Memory B cell (primary cell): ENCODE measurements at regions not wholly inside any gene's neighbourhood (a gene's known extent, or its start where the extent isn't known, plus 50 kb on each side); places are given as distances from the start of the nearest gene placed in this dataset.

ENCODE experiments used
- ATAC-seq: fragments of 150-1000 bp; cut with Tn5 transposase; 2 replicates; pipeline ENCODE4 v1.10.0; 2021; ENCODE audit warnings: low read depth, mild to moderate bottlenecking, moderate library complexity
- DNase-seq, 2 donors: peaks; one replicate each; pipeline ENCODE4 v3.0.0; 2022; ENCODE audit warnings: low spot score in 2 of 2
- H3K27ac Mint-ChIP-seq: one replicate; pipeline ENCODE4 v1.8.0; 2022; ENCODE audit warnings: mild to moderate bottlenecking, moderate library complexity, mixed read lengths
- H3K27me3 Mint-ChIP-seq: one replicate; pipeline ENCODE4 v1.8.0; 2022; ENCODE audit warnings: mixed read lengths
- H3K36me3 Mint-ChIP-seq: one replicate; pipeline ENCODE4 v1.8.0; 2022; ENCODE audit warnings: mild to moderate bottlenecking, mixed read lengths
- H3K4me1 Mint-ChIP-seq: one replicate; pipeline ENCODE4 v1.8.0; 2022; ENCODE audit warnings: mixed read lengths
- H3K4me3 Mint-ChIP-seq: one replicate; pipeline ENCODE4 v1.8.0; 2022; ENCODE audit warnings: mild to moderate bottlenecking, moderate library complexity, mixed read lengths
- H3K9me3 Mint-ChIP-seq: one replicate; pipeline ENCODE4 v1.8.0; 2022; ENCODE audit warnings: mixed read lengths

DNA sequence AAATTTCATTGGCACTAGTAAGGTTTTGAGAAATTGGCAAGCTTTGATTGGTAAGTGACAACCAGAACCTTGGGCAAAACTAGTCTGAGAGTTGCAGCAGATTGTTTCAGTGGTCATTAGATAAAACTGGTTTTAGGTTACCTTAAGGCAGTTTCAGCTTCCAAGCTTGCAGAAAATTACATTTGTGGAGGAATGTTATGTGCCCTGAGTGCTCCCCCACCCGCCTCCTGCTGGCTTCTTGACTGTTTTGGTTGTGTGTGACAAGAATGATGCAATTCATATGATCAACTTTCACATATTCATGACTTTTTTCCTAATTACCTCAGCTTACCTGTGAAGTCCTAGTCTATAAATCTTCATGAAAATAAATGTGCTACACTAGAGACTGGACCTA is 599.5 kb upstream of the ZNF804A start:
- peaks cover 6% of the 10 kb centered on the region for H3K4me1 Mint-ChIP-seq
- H3K36me3 Mint-ChIP-seq: no peaks in the 10 kb centered on the region
- no peak overlapping the region for H3K27ac Mint-ChIP-seq
- H3K4me3 Mint-ChIP-seq: no peak overlapping the region
- H3K9me3 Mint-ChIP-seq: no peaks in the 10 kb centered on the region
- ATAC-seq (no peak), DNase-seq (no peak)
- H3K27me3 Mint-ChIP-seq: no peaks in the 10 kb centered on the region

DNA sequence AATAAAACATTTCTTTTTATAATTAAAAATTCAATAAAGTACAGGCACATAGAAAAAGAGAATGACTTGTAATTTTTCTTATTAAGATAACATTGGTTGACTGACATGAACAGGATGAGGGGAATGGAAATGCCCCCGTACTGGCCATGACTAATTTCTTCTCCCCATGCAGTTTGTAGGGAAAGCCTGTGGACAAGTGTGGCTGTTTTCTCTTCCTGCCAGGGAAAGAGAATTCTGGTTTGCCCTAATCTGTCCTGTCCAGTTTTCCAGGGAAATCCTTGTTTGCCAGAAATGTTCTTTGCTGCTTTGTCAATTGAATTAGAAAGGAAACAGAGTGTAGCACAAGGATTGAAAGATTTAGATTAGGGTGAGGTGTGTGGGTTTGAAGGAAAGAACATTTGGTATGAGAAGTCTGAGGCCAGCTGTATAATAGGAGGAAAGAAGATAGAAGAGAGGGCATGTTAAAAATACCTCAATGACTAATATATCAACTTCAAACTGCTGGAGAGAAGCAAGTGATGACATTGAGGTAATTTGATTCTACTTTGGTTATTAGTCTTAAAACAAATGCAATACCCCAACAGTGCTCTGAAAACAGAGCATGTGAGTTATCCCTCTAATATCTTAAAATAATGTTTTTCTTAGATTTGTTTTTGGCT is 593.9 kb upstream of the ZNF804A start:
- Mint-ChIP-seq H3K4me1 (no peaks in the 10 kb centered on the region), H3K9me3 (no peaks in the 10 kb centered on the region), H3K4me3 (no peak overlapping the region), H3K36me3 (no peaks in the 10 kb centered on the region), H3K27me3 (no peaks in the 10 kb centered on the region), H3K27ac (no peak overlapping the region)
- DNase-seq (no peak), ATAC-seq (no peak)

DNA sequence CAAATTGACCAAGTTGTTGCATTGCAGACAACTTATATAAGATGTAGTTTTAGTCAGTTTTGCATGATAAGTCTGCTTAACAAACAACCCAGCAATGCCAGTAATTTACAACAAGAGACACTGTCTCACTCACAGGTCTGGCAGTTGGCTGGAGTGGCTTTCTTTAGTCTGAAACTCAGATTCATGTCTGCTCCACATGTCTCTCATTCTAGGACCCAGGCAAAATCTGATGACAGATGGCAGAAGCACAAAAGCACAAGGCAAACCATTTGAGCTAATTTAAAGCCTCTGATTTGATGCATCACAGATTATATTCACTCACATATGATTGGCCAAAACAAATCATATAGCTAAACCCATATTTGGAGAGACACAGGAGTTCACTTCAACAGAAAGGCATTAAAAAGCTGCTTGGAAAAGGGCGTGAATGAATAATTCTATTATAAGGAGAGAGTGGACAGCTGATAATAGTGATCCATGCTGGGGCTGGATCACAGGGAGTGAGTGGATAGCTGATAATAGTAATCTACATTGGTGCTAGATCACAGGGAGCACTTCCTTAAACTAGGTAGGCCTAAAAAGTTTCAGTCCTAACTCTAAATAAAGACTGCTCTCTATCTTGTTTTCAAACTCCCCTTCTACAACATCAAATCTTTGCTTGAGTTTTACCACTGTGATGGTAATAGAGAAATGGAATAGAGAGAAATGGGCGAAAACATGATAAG is 593.2 kb upstream of the ZNF804A start:
- no peaks in the 10 kb centered on the region for H3K4me1 Mint-ChIP-seq
- DNase-seq: no peak
- H3K4me3 Mint-ChIP-seq: no peak overlapping the region

DNA sequence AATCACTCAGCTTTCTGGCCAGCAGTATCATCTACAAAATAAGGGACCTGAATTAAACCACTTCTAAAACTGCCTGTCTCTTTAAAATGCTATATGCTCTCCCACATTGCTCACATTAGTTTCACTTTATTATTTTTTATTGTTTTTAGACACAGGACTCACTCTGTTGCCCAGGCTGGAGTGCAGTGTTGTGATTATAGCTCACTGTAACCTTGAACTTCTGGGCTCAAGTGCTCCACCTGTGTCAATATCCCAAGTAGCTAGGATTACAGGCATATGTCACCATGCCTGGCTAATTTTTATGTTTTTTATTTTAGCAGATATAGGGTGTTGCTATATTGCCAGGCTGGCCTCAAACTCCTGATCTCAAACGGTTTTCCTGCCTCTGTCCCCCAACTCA is 591.3 kb upstream of the ZNF804A start:
- ATAC-seq (no peak), DNase-seq (no peak)
- H3K4me1 Mint-ChIP-seq: no peaks in the 10 kb centered on the region
- no peak overlapping the region for H3K27ac Mint-ChIP-seq
- no peak overlapping the region for H3K4me3 Mint-ChIP-seq
- no peaks in the 10 kb centered on the region for H3K36me3 Mint-ChIP-seq
- no peaks in the 10 kb centered on the region for H3K9me3 Mint-ChIP-seq
- H3K27me3 Mint-ChIP-seq: no peaks in the 10 kb centered on the region

More for the DNA sequence above, 593.2 kb upstream of the ZNF804A start:
- no peak for ATAC-seq
- no peaks in the 10 kb centered on the region for H3K9me3 Mint-ChIP-seq
- no peaks in the 10 kb centered on the region for H3K27me3 Mint-ChIP-seq
- H3K36me3 Mint-ChIP-seq: no peaks in the 10 kb centered on the region
- H3K27ac Mint-ChIP-seq: no peak overlapping the region

DNA sequence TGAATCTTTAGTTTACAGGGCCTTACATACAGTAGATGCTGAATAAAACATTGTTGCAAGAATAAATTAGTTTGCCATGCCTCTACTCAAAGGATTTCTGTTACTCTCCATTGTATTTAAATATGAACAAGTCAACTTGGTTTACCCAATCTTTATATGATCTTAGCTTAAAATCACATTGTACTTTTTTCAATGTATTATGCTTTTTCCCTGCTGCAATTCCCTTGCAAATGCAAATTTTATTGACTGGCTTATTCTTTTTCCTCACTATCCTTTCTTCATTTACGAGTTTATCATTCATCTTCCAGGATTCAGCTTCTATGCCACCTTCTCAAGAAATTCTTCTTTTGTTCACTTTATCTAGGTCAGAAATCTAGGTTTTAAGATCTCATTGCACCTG is 571.4 kb upstream of the ZNF804A start:
- ATAC-seq (no peak), DNase-seq (no peak)
- no peak overlapping the region for H3K27ac Mint-ChIP-seq
- H3K9me3 Mint-ChIP-seq: no peaks in the 10 kb centered on the region
- no peak overlapping the region for H3K4me3 Mint-ChIP-seq
- no peaks in the 10 kb centered on the region for H3K4me1 Mint-ChIP-seq
- no peaks in the 10 kb centered on the region for H3K27me3 Mint-ChIP-seq
- no peaks in the 10 kb centered on the region for H3K36me3 Mint-ChIP-seq

DNA sequence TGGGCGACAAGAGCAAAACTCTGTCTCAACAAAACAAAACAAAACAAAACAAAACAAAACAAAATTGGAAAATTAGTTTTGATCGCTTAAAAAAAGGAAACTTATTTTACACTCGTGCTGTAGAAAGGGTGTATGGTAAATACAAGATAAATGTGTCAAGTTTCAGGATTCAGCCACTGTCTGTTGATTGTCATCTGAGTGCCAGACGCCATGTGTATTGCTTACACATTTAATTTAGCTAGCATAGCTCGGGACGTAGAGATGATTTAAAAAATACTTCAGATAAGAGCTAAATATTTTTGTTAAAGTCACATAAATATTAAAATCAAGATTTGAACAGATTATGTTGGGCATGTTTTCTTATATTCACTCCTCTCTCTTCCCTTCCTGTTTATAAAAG is 568.1 kb upstream of the ZNF804A start:
- ATAC-seq: no peak
- DNase-seq: no peak
- no peak overlapping the region for H3K4me3 Mint-ChIP-seq
- H3K36me3 Mint-ChIP-seq: no peaks in the 10 kb centered on the region
- no peaks in the 10 kb centered on the region for H3K4me1 Mint-ChIP-seq
- H3K27me3 Mint-ChIP-seq: no peaks in the 10 kb centered on the region
- no peak overlapping the region for H3K27ac Mint-ChIP-seq
- no peaks in the 10 kb centered on the region for H3K9me3 Mint-ChIP-seq

DNA sequence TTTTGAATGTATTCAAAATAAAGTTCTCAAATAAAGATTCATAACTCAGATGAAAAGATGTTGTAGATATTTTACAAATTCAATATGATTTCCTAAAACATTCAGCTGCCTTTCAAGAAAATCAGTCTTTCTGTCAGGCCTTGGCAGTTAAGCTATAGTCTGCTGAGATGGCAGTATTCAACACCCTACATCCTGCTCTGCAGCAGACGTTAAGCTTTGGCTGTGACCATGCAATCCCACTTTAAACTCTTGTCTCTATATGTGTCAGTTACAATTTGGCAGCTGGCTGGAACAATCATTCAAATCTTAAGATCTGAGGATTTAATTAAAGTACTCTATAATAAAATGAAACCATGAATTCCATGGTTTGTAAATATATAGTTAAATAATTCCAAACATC is 567.3 kb upstream of the ZNF804A start:
- Mint-ChIP-seq H3K4me1 (no peaks in the 10 kb centered on the region), H3K36me3 (no peaks in the 10 kb centered on the region), H3K27ac (no peak overlapping the region), H3K4me3 (no peak overlapping the region), H3K9me3 (no peaks in the 10 kb centered on the region), H3K27me3 (no peaks in the 10 kb centered on the region)
- ATAC-seq (no peak), DNase-seq (no peak)

DNA sequence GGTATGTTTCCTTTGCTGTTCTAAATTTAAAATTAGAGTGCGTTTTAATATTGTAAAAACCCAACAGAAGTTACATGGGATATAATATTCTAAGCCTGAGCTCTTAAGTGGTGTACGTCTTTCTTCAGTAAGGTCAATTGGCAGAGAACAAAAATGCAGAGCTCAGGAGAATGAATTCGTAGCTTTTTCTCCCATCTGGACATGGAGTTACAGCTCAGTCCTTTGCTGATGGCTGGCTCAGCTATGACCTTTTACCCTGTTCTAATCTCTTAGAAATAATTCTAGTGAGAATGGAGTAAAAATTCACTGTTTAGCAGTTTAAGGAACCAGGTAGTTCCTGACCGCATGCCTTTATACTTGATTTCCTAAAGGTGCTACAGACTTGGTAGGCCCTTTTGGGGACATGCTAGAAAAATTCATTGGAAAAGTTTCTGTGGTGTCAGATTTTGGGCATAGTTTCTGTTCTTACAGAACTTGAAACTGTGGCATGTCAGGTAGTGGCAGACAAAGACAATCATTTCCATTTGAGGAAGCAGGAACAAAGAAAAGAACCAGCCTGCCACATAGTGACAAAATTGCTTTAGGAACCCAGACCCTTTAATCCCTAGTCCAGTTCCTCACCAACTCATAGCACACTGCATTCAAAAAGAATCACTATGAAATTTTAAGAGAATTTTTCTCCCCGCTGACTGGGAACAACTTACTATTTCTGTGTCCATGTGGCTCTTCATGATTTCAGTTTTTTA is 566.8 kb upstream of the ZNF804A start:
- no peaks in the 10 kb centered on the region for H3K9me3 Mint-ChIP-seq
- no peak overlapping the region for H3K4me3 Mint-ChIP-seq
- H3K36me3 Mint-ChIP-seq: no peaks in the 10 kb centered on the region
- no peak overlapping the region for H3K27ac Mint-ChIP-seq
- ATAC-seq (no peak), DNase-seq (no peak)
- no peaks in the 10 kb centered on the region for H3K4me1 Mint-ChIP-seq
- H3K27me3 Mint-ChIP-seq: no peaks in the 10 kb centered on the region

DNA sequence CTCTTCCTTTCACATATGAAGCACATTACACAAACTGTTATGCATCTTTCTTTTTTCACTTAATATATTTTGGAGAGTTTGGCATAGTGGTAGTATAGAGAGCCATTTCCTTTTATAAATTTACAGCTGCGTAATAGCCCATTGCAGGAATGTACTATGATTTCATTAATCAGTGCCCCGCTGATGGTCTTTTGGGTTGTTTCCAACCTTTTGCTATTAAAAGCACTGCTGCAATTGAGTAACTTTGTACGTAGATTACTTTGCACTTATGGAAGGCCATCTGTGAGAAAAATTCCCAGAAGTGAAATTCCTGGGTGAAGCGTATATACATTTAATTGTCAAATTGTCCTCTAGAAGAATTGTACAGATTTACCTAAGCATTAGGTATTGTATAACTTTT is 565.3 kb upstream of the ZNF804A start:
- H3K4me3 Mint-ChIP-seq: no peak overlapping the region
- no peak for DNase-seq
- no peaks in the 10 kb centered on the region for H3K9me3 Mint-ChIP-seq
- no peaks in the 10 kb centered on the region for H3K36me3 Mint-ChIP-seq
- no peak overlapping the region for H3K27ac Mint-ChIP-seq
- no peak for ATAC-seq
- no peaks in the 10 kb centered on the region for H3K27me3 Mint-ChIP-seq
- H3K4me1 Mint-ChIP-seq: no peaks in the 10 kb centered on the region

DNA sequence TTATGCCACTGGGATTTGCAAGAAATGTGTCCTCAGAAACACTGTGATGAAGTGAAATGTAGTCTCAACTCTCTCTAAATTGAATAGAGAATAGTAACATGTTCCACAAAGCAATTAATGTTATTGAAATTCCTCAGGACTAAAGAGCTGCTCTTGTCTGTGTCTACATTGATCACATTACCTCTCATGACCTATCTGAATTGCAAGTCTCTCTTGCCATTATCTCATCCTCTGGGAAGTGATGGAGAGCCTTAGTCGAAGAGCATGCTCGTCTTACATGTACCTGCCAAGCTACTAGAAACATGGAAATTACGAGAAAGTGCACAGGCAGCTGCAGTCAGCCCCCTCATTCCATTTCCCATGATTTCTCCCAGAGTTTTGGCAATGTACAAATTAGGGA is 561.1 kb upstream of the ZNF804A start:
- Mint-ChIP-seq H3K27ac (no peak overlapping the region), H3K4me3 (no peak overlapping the region), H3K9me3 (no peaks in the 10 kb centered on the region), H3K27me3 (no peaks in the 10 kb centered on the region), H3K36me3 (no peaks in the 10 kb centered on the region), H3K4me1 (no peaks in the 10 kb centered on the region)
- ATAC-seq: no peak
- no peak for DNase-seq

DNA sequence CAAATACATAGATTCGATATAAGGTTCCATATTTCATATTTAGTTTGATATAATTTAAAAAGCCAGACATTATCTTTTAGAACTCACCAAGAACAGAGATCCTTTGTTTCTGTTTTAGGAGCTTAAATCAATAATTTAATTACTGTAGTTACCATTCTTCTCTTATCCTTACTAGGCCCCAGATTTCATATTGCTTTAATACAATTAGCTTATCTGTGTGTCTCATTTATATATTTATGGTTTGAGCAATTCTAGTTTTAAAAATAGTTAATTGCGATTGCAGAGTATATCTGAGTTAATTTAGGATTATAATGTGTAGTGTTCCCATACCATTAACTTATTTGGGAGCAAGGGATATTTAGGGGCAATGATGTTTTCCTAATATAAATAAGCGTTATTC is 558.8 kb upstream of the ZNF804A start:
- no peak overlapping the region for H3K4me3 Mint-ChIP-seq

DNA sequence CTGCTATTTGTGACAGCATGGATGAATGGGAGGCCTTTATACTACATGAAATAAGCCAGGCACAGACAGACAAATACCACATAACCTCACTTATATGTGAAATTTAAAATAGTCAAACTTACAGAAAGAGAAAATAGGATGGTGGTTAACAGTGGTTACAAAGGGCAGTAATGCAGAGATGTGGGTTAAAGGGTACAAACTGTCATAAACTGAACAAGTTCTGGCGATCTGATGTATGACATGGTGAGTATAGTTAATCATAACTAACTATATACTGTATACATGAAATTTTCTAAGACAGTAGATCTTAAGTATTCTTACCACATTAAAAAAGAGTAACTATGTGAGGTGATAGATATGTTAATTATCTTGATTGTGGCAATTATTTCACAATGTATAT is 558.1 kb upstream of the ZNF804A start:
- no peak overlapping the region for H3K4me3 Mint-ChIP-seq
- H3K4me1 Mint-ChIP-seq: no peaks in the 10 kb centered on the region
- H3K9me3 Mint-ChIP-seq: no peaks in the 10 kb centered on the region
- ATAC-seq: no peak
- no peaks in the 10 kb centered on the region for H3K36me3 Mint-ChIP-seq
- no peaks in the 10 kb centered on the region for H3K27me3 Mint-ChIP-seq
- H3K27ac Mint-ChIP-seq: no peak overlapping the region
- DNase-seq: no peak

More for the DNA sequence above, 558.8 kb upstream of the ZNF804A start:
- Mint-ChIP-seq H3K9me3 (no peaks in the 10 kb centered on the region), H3K4me1 (no peaks in the 10 kb centered on the region), H3K36me3 (no peaks in the 10 kb centered on the region), H3K27me3 (no peaks in the 10 kb centered on the region), H3K27ac (no peak overlapping the region)
- no peak for ATAC-seq
- no peak for DNase-seq

DNA sequence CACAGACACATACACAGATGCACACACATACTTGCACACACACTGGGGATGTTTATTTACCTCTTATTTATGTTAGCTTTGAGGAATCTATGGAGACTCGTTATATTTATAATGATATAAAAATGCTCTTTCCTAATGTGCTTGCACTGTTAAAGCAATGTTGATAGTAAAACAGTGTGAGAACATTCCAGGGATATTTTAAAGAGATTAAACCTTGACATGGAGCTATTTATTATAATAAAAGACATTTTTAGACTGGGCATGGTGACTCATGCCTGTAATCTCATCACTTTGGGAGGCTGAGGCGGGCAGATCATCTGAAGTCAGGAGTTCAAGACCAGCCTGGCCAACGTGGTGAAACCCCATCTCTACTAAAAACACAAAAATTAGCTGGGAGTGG is 557.3 kb upstream of the ZNF804A start:
- no peak overlapping the region for H3K4me3 Mint-ChIP-seq

DNA sequence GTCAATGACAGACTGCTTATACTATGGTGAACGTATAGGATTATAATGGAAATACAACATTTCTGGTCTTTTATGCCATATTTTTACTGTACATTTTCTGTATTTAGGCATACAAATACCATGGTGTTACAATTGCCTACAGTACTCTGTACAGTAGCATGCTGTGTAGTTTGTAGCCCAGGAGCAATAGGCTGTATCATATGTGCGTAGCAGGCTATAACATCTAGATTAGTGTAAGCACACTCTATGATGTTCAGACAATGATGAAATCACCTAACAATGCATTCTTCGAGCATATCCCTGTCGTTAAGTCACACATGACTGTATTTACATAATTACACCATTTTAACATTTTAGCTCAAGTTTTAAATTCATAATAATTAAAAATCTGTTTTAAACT is 556.6 kb upstream of the ZNF804A start:
- Mint-ChIP-seq H3K4me3 (no peak overlapping the region), H3K9me3 (no peaks in the 10 kb centered on the region), H3K27ac (no peak overlapping the region), H3K36me3 (no peaks in the 10 kb centered on the region), H3K4me1 (no peaks in the 10 kb centered on the region), H3K27me3 (no peaks in the 10 kb centered on the region)
- ATAC-seq (no peak), DNase-seq (no peak)

More for the DNA sequence above, 557.3 kb upstream of the ZNF804A start:
- Mint-ChIP-seq H3K9me3 (no peaks in the 10 kb centered on the region), H3K4me1 (no peaks in the 10 kb centered on the region), H3K36me3 (no peaks in the 10 kb centered on the region), H3K27ac (no peak overlapping the region), H3K27me3 (no peaks in the 10 kb centered on the region)
- ATAC-seq (no peak), DNase-seq (no peak)
